HG03442 (cell line): ENCODE measurements at regions not wholly inside any gene's neighbourhood (a gene's known extent, or its start where the extent isn't known, plus 50 kb on each side); places are given as distances from the start of the nearest gene placed in this dataset.

ENCODE experiments used
- ATAC-seq: cut with Tn5 transposase; IDR thresholded peaks from one replicate; pipeline ENCODE4 v1.9.1; 2021; ENCODE audit warnings: mild to moderate bottlenecking, moderate library complexity; ENCODE audit not compliant: unreplicated experiment

GRCh38 chrX:65034668-65035445 is 58.6 kb upstream of the ZC4H2 start, which contains the start of gene ZC3H12B:
Gene ZC3H12B (plus strand): TSS chrX:65034826.
- peak; percentile 94 for ATAC-seq

- ATAC-seq: no peak
These were observed 58.0 kb upstream of the ZC4H2 start for GRCh38 chrX:65034292-65034667.
